ENCODE measurements at regions not wholly inside any gene's neighbourhood (a gene's known extent, or its start where the extent isn't known, plus 50 kb on each side); places are given as distances from the start of the nearest gene placed in this dataset.
"Not testable (repeated sequence)": the region's sequence is repeated elsewhere in the genome, so short reads cannot be mapped to it uniquely, and the experiment has no call there.

GRCh38 chr4:178215309-178215708, 773.1 kb upstream of the AGA start:
- no peak overlapping the region for H3K4me3 ChIP-seq (replicated peaks; ENCODE audit: low read depth, low read length)
- TF ChIP-seq CTCF (IDR thresholded peaks at IDR 0.05; ENCODE audit: low read depth, low read length, missing control alignments), result no peak
- no peak for DNase-seq (ENCODE audit: extremely low read depth, low read depth)

- no peak for TF ChIP-seq CTCF (IDR thresholded peaks at IDR 0.05; ENCODE audit: low read depth, low read length, missing control alignments)
- DNase-seq (ENCODE audit: extremely low read depth, low read depth), result no peak
- H3K4me3 ChIP-seq (replicated peaks; ENCODE audit: low read depth, low read length), result no peak overlapping the region
Measured at GRCh38 chr4:178215763-178216162, 773.5 kb upstream of the AGA start.

GRCh38 chr4:178226421-178226820, 784.2 kb upstream of the AGA start:
- not testable (repeated sequence) for DNase-seq (ENCODE audit: extremely low read depth, low read depth); H3K4me3 ChIP-seq (replicated peaks; ENCODE audit: low read depth, low read length)

GRCh38 chr4:178233906-178234305, 791.7 kb upstream of the AGA start:
- no peak for DNase-seq (ENCODE audit: extremely low read depth, low read depth)
- no peak overlapping the region for H3K4me3 ChIP-seq (replicated peaks; ENCODE audit: low read depth, low read length)
- TF ChIP-seq CTCF (IDR thresholded peaks at IDR 0.05; ENCODE audit: low read depth, low read length, missing control alignments), result no peak

GRCh38 chr4:178240891-178241290, 798.7 kb upstream of the AGA start:
- DNase-seq (ENCODE audit: extremely low read depth, low read depth), result no peak
- no peak for TF ChIP-seq CTCF (IDR thresholded peaks at IDR 0.05; ENCODE audit: low read depth, low read length, missing control alignments)

GRCh38 chr4:178241601-178242118, 799.4 kb upstream of the AGA start:
- no peak for DNase-seq (ENCODE audit: extremely low read depth, low read depth)
- TF ChIP-seq CTCF (IDR thresholded peaks at IDR 0.05; ENCODE audit: low read depth, low read length, missing control alignments), result no peak
- no peak overlapping the region for H3K4me3 ChIP-seq (replicated peaks; ENCODE audit: low read depth, low read length)

More at GRCh38 chr4:178240891-178241290, 798.7 kb upstream of the AGA start:
- no peak overlapping the region for H3K4me3 ChIP-seq (replicated peaks; ENCODE audit: low read depth, low read length)

GRCh38 chr4:178242655-178243054, 800.4 kb upstream of the AGA start:
- H3K4me3 ChIP-seq (replicated peaks; ENCODE audit: low read depth, low read length), result no peak overlapping the region
- no peak for DNase-seq (ENCODE audit: extremely low read depth, low read depth)
- no peak for TF ChIP-seq CTCF (IDR thresholded peaks at IDR 0.05; ENCODE audit: low read depth, low read length, missing control alignments)

Data from HFF-Myc (cell line).